ENCODE measurements at regions not wholly inside any gene's neighbourhood (a gene's known extent, or its start where the extent isn't known, plus 50 kb on each side); places are given as distances from the start of the nearest gene placed in this dataset.

DNA sequence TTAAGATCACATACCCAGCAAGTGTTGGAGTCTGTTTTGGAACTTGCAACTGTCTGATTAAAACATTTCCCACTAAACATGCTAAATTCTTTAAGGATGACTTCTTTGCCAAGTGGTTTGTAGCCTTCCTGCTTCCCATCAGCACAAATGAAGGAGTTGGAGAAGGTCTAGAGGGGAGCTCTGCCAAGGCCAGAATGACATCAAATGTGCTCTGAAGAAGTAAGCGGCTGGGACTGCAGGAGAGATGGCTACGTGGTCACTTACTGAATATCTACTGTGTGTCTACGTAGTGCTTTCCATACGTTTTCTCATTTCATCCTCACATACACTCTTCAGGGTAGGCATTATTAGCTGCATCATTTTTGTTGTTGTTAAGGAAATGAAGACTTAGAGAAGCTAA lies 135.7 kb upstream of the NLRP1 start:
- no peak overlapping the region for H3K27ac ChIP-seq
- DNase-seq, result no peak
- H2AFZ ChIP-seq, result no peak overlapping the region
- H3K27me3 ChIP-seq (ENCODE audit: insufficient read depth, low read depth), result peaks cover 30% of the 10 kb centered on the region
- peaks cover 4% of the 10 kb centered on the region; the same call in 1 of the 2 replicates for H3K9me3 ChIP-seq (ENCODE audit: insufficient read depth, low read depth)
- H3K4me1 ChIP-seq (replicated peaks; ENCODE audit: insufficient read depth), result 0 out of 2 replicates have a peak, but pooled peaks cover 11% of the 10 kb centered on the region
- intact Hi-C loops (cut with micrococcal nuclease; ENCODE audit: unreplicated experiment), result no loop called here
- H4K20me1 ChIP-seq (ENCODE audit: insufficient read depth), result no peaks in the 10 kb centered on the region
- no peak overlapping the region for H3K4me2 ChIP-seq
- no peaks in the 10 kb centered on the region for H3F3A ChIP-seq (ENCODE audit: insufficient read depth, low read depth)
- H3K4me3 ChIP-seq, result no peak overlapping the region
- no peaks in the 10 kb centered on the region for H3K9me2 ChIP-seq (ENCODE audit: insufficient read depth)
- ChIA-PET POLR2A (ENCODE audit: unreplicated experiment) (no interaction called here), CTCF (no interaction called here)
- no TSS peak for BruUV-seq (replicated peaks)
- H3K36me3 ChIP-seq (ENCODE audit: low read depth), result no peaks in the 10 kb centered on the region
- TF ChIP-seq, protein P1, sequence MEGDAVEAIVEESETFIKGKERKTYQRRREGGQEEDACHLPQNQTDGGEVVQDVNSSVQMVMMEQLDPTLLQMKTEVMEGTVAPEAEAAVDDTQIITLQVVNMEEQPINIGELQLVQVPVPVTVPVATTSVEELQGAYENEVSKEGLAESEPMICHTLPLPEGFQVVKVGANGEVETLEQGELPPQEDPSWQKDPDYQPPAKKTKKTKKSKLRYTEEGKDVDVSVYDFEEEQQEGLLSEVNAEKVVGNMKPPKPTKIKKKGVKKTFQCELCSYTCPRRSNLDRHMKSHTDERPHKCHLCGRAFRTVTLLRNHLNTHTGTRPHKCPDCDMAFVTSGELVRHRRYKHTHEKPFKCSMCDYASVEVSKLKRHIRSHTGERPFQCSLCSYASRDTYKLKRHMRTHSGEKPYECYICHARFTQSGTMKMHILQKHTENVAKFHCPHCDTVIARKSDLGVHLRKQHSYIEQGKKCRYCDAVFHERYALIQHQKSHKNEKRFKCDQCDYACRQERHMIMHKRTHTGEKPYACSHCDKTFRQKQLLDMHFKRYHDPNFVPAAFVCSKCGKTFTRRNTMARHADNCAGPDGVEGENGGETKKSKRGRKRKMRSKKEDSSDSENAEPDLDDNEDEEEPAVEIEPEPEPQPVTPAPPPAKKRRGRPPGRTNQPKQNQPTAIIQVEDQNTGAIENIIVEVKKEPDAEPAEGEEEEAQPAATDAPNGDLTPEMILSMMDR (conservative IDR thresholded peaks at IDR 0.05), result no peak
- TF ChIP-seq EZH2 (IDR thresholded peaks at IDR 0.05; ENCODE audit: low read depth), result no peak
- no peaks in the 10 kb centered on the region for H3K79me2 ChIP-seq (ENCODE audit: low read depth)

DNA sequence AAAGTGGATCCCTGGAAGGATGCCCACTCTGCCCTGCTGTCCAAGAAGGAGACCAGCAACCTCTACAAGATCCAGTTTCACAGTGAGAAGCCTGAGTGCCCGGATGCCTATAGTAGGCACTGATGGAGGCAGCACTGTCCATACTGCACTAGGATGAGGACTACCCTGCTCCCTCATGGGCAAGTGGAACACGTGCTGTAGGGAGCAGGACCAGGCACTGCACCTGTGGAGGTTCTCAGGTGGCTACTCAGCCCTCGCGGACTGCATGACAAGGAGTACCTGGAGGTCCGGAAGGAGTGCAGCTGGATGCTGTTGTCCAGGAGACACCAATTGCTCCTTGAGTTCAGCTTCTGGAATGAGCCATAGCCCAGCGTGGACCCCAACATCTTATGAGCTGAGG lies 146.1 kb upstream of the NLRP1 start:
- Histone ChIP-seq H3F3A (ENCODE audit: insufficient read depth, low read depth) (no peaks in the 10 kb centered on the region), H4K20me1 (ENCODE audit: insufficient read depth) (no peaks in the 10 kb centered on the region), H3K4me3 (no peak overlapping the region), H3K79me2 (ENCODE audit: low read depth) (no peaks in the 10 kb centered on the region), H3K27me3 (ENCODE audit: insufficient read depth, low read depth) (peaks cover 91% of the 10 kb centered on the region), H3K36me3 (ENCODE audit: low read depth) (no peaks in the 10 kb centered on the region), H3K27ac (no peak overlapping the region), H3K9me3 (ENCODE audit: insufficient read depth, low read depth) (0 out of 2 replicates have a peak, but pooled peaks cover 5% of the 10 kb centered on the region), H3K9me2 (ENCODE audit: insufficient read depth) (no peaks in the 10 kb centered on the region), H3K4me2 (no peak overlapping the region), H3K4me1 (replicated peaks; ENCODE audit: insufficient read depth) (no peaks in the 10 kb centered on the region), H2AFZ (no peak overlapping the region)
- TF ChIP-seq, protein P1 (conservative IDR thresholded peaks at IDR 0.05), result no peak
- POLR2A ChIA-PET (ENCODE audit: unreplicated experiment), result no interaction called here
- intact Hi-C loops (cut with micrococcal nuclease; ENCODE audit: unreplicated experiment), result no loop called here
- CTCF ChIA-PET, result no interaction called here
- DNase-seq, result no peak
- BruUV-seq (replicated peaks), result no TSS peak

DNA sequence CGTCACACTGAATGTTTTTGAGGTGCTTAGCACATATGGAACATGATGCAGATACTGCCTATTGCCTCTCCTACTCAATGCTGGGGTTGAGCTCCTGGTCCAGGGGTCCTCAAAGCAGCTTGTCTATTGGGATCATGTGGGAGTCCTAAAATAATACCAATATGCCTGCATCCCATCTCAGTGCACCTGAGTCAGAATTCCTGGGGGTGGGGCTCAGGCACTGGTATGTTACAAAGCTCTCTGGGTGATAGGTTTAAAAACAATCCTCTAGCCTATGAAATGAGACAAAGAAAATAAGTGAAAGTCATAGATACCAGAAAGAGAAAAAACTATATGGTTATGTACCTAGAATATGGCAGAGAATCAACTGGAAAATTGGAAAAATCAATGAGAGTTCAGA lies 156.6 kb upstream of the NLRP1 start:
- intact Hi-C loops (cut with micrococcal nuclease; ENCODE audit: unreplicated experiment), result no loop called here
- H3K4me2 ChIP-seq, result no peak overlapping the region
- H3K4me1 ChIP-seq (replicated peaks; ENCODE audit: insufficient read depth), result no peaks in the 10 kb centered on the region
- H3F3A ChIP-seq (ENCODE audit: insufficient read depth, low read depth), result no peaks in the 10 kb centered on the region
- no peaks in the 10 kb centered on the region for H4K20me1 ChIP-seq (ENCODE audit: insufficient read depth)
- no peaks in the 10 kb centered on the region for H3K79me2 ChIP-seq (ENCODE audit: low read depth)
- DNase-seq, result no peak
- no TSS peak for BruUV-seq (replicated peaks)
- POLR2A ChIA-PET (ENCODE audit: unreplicated experiment), result no interaction called here
- H3K9me3 ChIP-seq (ENCODE audit: insufficient read depth, low read depth), result no peaks in the 10 kb centered on the region
- H3K27me3 ChIP-seq (ENCODE audit: insufficient read depth, low read depth), result peaks cover 52% of the 10 kb centered on the region
- H3K9me2 ChIP-seq (ENCODE audit: insufficient read depth), result no peaks in the 10 kb centered on the region
- H2AFZ ChIP-seq, result no peak overlapping the region
- no peak overlapping the region for H3K4me3 ChIP-seq
- H3K27ac ChIP-seq, result no peak overlapping the region
- TF ChIP-seq, protein P1 (conservative IDR thresholded peaks at IDR 0.05), result no peak
- no peak for TF ChIP-seq EZH2 (IDR thresholded peaks at IDR 0.05; ENCODE audit: low read depth)
- H3K36me3 ChIP-seq (ENCODE audit: low read depth), result no peaks in the 10 kb centered on the region
- CTCF ChIA-PET, result no interaction called here
